Kidney epithelial cell (primary cell): ENCODE measurements at regions not wholly inside any gene's neighbourhood (a gene's known extent, or its start where the extent isn't known, plus 50 kb on each side); places are given as distances from the start of the nearest gene placed in this dataset.
A peak's percentile ranks its signal among the peaks of the same experiment; 100 is the strongest.

ENCODE experiments used
- DNase-seq: peaks from one replicate; pipeline ENCODE4 v3.0.0-alpha.2; 2010; ENCODE audit warnings: low read depth
- H3K27me3 ChIP-seq: 2 replicates; pipeline ENCODE4 v1.6.0; 2011; ENCODE audit warnings: low read length; ENCODE audit not compliant: control insufficient read depth, insufficient read depth
- H3K36me3 ChIP-seq: 2 replicates; pipeline ENCODE4 v1.5.1; 2011; ENCODE audit warnings: low read length; ENCODE audit not compliant: control insufficient read depth, insufficient read depth
- H3K4me3 ChIP-seq: 2 replicates; pipeline ENCODE4 v1.5.1; 2011; ENCODE audit warnings: low read depth, mild to moderate bottlenecking, control low read depth, low read length
- CTCF ChIP-seq: IDR thresholded peaks from 2 replicates; pipeline ENCODE4 v1.5.1; 2011; ENCODE audit warnings: mild to moderate bottlenecking, moderate library complexity, low read length, control low read depth, inconsistent platforms; ENCODE audit not compliant: insufficient read depth, poor library complexity, severe bottlenecking

- no peaks in the 10 kb centered on the region for H3K36me3 ChIP-seq
- H3K27me3 ChIP-seq: no peaks in the 10 kb centered on the region
- H3K4me3 ChIP-seq: no peak overlapping the region
- TF ChIP-seq CTCF: no peak
- DNase-seq: no peak
Measured at GRCh38 chr9:105131981-105132380, 112.5 kb upstream of the SLC44A1 start.

GRCh38 chr9:105132606-105133005 is 111.8 kb upstream of the SLC44A1 start:
- no peaks in the 10 kb centered on the region for H3K36me3 ChIP-seq
- peak; percentile 63 for DNase-seq
- no peak for TF ChIP-seq CTCF

GRCh38 chr9:105138306-105138801 is 106.1 kb upstream of the SLC44A1 start:
- Histone ChIP-seq H3K27me3 (no peaks in the 10 kb centered on the region), H3K4me3 (no peak overlapping the region), H3K36me3 (no peaks in the 10 kb centered on the region)
- no peak for TF ChIP-seq CTCF
- DNase-seq: no peak

More at GRCh38 chr9:105132606-105133005, 111.8 kb upstream of the SLC44A1 start:
- H3K4me3 ChIP-seq: no peak overlapping the region
- H3K27me3 ChIP-seq: no peaks in the 10 kb centered on the region

GRCh38 chr9:105141146-105141975 is 103.1 kb upstream of the SLC44A1 start:
- Histone ChIP-seq H3K27me3 (no peaks in the 10 kb centered on the region), H3K36me3 (no peaks in the 10 kb centered on the region), H3K4me3 (no peak overlapping the region)
- TF ChIP-seq CTCF: no peak
- DNase-seq: no peak

- no peak for TF ChIP-seq CTCF
- Histone ChIP-seq H3K27me3 (no peaks in the 10 kb centered on the region), H3K36me3 (no peaks in the 10 kb centered on the region), H3K4me3 (no peak overlapping the region)
- DNase-seq: no peak
Measured at GRCh38 chr9:105141976-105142250, 102.5 kb upstream of the SLC44A1 start.

GRCh38 chr9:105142406-105143135 is 101.9 kb upstream of the SLC44A1 start:
- DNase-seq: no peak
- Histone ChIP-seq H3K36me3 (no peaks in the 10 kb centered on the region), H3K4me3 (no peak overlapping the region), H3K27me3 (no peaks in the 10 kb centered on the region)
- TF ChIP-seq CTCF: no peak
